ENCODE measurements at regions not wholly inside any gene's neighbourhood (a gene's known extent, or its start where the extent isn't known, plus 50 kb on each side); places are given as distances from the start of the nearest gene placed in this dataset.

GRCh38 chr3:16079519-16079918, 95.0 kb upstream of the GALNT15 start:
- no peak for DNase-seq

- no peak for DNase-seq
Observed at GRCh38 chr3:16081661-16082060, 92.8 kb upstream of the GALNT15 start.

- no peak for DNase-seq
Observed at GRCh38 chr3:16084887-16085286, 89.6 kb upstream of the GALNT15 start.

- no peak for DNase-seq
Observed at GRCh38 chr3:16085410-16085809, 89.1 kb upstream of the GALNT15 start.

GRCh38 chr3:16085884-16086608, 88.4 kb upstream of the GALNT15 start:
- no peak for DNase-seq

- DNase-seq = no peak
Observed at GRCh38 chr3:16086690-16087089, 87.8 kb upstream of the GALNT15 start.

- DNase-seq = no peak
Observed at GRCh38 chr3:16088496-16088895, 86.0 kb upstream of the GALNT15 start.

- DNase-seq = no peak
Observed at GRCh38 chr3:16089521-16089920, 85.0 kb upstream of the GALNT15 start.

GRCh38 chr3:16090024-16090423, 84.5 kb upstream of the GALNT15 start:
- no peak for DNase-seq

GRCh38 chr3:16090706-16091105, 83.8 kb upstream of the GALNT15 start:
- DNase-seq = no peak

GRCh38 chr3:16092923-16093322, 81.6 kb upstream of the GALNT15 start:
- DNase-seq = no peak

GRCh38 chr3:16101295-16102186, 72.9 kb upstream of the GALNT15 start:
- no peak for DNase-seq

GRCh38 chr3:16102187-16102561, 72.3 kb upstream of the GALNT15 start:
- no peak for DNase-seq

- no peak for DNase-seq
Observed at GRCh38 chr3:16102905-16103364, 71.5 kb upstream of the GALNT15 start.

- DNase-seq = no peak
Observed at GRCh38 chr3:16103472-16103871, 71.0 kb upstream of the GALNT15 start.

- no peak for DNase-seq
Observed at GRCh38 chr3:16104156-16104555, 70.3 kb upstream of the GALNT15 start.

GRCh38 chr3:16106050-16106449, 68.4 kb upstream of the GALNT15 start:
- DNase-seq = no peak

GRCh38 chr3:16108424-16108823, 66.1 kb upstream of the GALNT15 start:
- no peak for DNase-seq

- no peak for DNase-seq
Observed at GRCh38 chr3:16109929-16110328, 64.6 kb upstream of the GALNT15 start.

GRCh38 chr3:16112910-16113504, 61.5 kb upstream of the GALNT15 start:
- DNase-seq = no peak

- DNase-seq = no peak
Observed at GRCh38 chr3:16113704-16114103, 60.8 kb upstream of the GALNT15 start.

GRCh38 chr3:16114429-16114828, 60.1 kb upstream of the GALNT15 start:
- no peak for DNase-seq

- no peak for DNase-seq
Observed at GRCh38 chr3:16114930-16115329, 59.5 kb upstream of the GALNT15 start.

GRCh38 chr3:16118396-16118795, 56.1 kb upstream of the GALNT15 start:
- DNase-seq = no peak
